Left forelimb (tissue), 1 donor: ENCODE measurements at regions not wholly inside any gene's neighbourhood (a gene's known extent, or its start where the extent isn't known, plus 50 kb on each side); places are given as distances from the start of the nearest gene placed in this dataset.
"Not testable (repeated sequence)": the region's sequence is repeated elsewhere in the genome, so short reads cannot be mapped to it uniquely, and the experiment has no call there.

Source experiments
- DNase-seq: peaks from one replicate; pipeline ENCODE4 v3.0.0-alpha.2; 2018; ENCODE audit warnings: low spot score

DNA sequence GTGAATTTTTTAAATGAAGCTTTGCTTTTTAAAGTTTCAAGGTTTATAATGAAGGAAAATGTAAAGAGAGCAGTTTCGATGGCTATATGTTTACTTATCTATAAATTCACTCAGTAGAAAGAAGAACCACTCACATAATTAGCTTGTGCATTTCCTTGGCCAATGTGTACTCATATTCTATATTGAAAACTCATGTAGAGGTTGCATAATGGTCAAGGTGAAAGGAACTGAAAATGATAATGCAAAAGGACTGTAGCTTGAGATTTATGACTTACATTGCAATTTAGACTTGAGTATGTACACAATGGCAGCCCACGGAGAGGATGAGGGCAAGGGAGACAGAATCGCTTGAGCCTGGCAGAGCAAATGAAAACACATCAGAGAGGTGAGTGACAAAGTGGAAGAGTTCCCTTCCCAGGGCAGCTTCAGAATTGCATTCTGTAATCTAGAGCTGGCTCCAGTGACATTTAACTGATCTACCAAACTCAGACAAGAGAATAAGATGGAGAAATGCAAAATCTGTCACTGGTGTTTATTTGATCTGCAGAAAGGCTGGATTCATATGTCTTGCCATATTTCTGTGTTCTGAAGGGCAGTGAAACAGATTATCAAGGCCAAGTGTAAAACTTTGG lies 191.8 kb downstream of the TMEM200A start:
- DNase-seq = no peak

DNA sequence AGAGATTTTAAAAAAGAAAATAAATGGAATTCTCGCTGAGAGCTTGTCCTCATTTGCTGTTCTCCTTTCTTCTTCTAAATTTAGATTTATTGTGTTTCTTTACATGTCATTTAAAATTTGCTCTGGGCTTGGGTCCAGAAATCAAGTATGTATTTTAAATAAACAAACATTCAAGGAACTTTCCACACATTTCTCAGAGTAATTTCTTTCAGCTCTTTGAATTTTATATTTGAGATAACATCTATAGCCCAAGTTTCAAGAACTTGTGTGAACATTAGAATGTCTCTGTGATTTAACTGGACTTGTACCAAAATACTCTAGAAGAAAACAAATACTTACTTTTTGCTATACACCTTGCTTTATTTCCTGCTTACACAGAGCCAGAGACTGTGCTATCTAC lies 192.3 kb downstream of the TMEM200A start:
- no peak for DNase-seq

DNA sequence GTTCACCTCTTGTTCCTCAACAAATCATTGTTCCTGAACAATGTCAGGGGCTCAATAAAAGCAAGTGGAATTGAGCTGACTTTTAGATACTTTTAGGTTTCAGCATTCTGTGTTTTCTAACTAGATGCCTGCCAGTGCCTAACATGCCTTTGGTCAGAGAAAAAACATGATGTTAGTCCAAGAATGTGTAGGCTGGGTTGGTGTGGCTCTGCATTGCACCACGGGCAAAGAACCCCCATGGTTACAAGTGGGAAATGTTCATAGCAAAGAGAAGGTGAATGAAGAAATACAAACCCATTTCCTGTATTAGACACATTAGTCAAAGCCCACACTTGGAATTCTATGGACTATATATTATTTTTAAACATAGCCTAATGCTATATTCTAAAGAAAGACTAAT lies 193.3 kb downstream of the TMEM200A start:
- no peak for DNase-seq

DNA sequence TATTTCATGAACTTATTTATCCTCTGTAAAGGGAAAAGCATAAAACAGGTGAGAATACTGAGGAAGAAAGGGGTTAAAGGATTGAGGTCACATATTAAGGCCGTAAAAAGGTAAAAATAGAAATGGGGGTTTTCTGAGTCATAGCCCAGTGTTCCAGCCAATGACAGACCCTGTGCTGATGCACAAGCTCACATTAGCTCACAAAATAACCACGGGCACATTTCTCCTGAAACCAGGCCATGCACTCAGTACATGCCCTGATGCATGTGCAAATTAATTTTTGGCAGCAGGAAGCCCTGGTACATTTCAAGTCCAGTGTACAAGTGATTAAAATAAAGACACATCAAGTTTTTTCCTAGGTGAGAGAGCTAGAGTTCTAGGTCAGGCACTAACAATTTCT lies 194.4 kb downstream of the TMEM200A start:
- DNase-seq = no peak

DNA sequence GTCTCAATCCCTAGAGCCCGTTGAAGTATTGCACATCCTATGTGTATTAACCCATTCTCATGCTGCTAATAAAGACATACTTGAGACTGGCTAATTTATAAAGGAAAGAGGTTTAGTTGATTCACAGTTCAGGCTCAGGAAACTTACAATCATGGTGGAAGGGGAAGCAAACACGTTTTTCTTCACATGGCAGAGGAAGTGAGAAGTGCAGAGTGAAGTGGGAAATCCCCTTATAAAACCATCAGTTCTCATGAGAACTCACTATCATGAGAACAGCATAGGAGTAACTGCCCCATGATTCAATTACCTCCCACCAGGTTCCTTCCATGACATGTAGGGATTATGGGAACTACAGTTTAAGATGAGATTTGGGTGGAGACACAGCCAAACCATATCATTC lies 195.3 kb downstream of the TMEM200A start:
- not testable (repeated sequence) for DNase-seq

DNA sequence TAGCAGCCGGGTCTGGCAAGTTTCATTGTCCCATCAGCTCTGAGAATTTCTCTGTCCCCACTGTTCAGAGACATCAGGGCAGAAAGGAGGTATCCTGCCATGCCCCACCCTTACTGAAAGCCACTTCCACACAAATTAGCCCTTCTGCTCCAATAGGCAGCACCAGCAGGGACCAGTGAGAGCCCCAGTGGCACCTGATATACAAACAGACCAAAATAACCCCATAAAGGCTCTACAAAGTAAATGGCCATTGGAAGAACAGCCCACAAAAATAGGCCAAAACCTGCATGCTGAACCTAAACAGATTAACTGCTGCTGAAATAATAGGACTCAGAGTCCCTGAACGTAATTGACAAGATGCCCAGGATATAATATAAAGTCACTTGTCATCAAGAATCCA lies 199.9 kb downstream of the TMEM200A start:
- DNase-seq = no peak

DNA sequence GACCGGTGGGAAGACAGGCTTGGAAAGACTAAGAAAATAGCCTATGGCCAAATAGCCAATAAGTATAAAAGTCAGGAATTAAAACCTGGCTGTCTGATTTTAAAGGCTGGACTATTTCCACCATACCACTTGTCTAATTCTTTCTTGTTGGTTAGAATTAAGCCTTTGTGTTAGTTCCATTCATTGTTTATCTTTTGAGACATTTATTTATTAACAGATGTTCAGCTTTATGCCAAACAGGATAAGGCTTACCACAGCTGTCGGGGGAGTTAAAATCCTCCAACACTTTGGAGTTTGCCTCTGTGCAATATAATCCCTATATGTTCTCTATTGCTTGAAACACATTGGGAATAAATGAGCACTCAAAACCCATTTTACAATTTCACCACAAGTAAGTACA lies 208.3 kb downstream of the TMEM200A start:
- no peak for DNase-seq

DNA sequence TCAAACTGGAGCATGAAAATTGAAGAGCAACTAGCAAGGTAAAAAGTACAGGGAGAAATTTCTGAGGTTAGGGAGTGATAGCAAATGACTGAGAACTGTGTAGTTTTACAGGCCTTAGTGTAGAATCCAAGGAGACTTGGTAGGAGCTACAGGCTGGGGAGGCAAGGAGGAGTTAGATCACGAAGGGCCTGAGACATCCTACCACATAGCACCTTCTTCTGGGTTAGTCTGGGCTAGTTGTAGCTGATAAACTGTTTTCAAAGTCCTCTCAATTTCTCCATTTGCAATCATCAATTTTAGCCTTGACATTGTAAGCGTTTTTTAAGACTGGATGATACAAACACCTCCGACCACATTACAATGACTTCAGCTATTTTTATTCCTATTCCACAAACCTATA lies 209.7 kb downstream of the TMEM200A start:
- DNase-seq = no peak

DNA sequence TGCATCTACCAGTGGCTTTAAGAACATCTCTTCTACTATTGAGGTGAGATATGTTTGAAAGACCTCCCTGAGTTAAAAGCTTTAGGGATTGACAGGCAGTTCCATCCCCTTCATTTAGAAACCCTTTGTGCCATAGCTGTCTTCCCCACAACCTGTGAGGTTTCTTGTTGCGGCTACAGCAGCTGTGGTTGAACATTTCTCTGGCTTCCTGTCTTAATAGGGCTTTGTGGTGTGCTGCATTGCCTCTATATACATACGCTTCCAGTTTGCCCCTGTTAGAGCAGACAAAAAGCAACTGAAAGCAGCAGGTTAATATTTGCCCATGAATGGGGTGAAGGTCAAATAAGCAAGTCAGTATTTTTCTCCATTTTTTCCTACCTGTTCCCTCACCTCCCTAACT lies 210.2 kb downstream of the TMEM200A start:
- DNase-seq = no peak

DNA sequence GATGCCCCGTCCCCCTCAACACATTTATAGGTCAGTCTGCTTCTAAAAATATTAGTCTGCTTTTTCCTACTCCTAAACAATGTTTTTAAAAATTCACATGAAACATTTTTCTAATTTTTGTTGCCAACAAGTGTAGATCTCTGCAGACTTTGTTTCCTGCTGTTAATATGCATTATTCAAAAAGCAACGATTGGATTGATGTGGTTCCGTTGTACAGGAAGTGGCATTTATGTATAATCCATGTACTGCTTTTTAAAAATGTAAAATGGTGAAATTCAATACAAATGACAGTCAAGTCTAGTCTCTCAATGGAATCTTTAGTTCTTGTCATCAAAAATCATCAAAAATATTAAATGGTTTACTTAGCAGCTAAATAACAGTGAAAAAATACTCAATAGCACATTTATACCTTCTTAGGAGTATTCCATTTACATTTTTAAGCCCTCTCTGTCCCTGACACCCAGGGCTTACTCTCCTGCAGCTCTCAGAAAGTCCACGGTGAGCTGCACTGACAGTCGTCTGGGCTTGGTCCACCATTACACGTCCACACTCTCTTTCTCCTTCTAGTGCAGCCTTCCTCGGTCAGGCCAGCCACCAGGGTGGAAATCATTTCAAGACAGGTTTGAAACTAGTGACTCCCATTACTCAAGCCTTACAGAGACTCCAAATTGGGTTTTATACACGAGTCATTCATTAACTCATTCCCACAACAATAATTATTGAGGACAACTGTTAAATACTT lies 211.5 kb downstream of the TMEM200A start:
- DNase-seq = no peak

DNA sequence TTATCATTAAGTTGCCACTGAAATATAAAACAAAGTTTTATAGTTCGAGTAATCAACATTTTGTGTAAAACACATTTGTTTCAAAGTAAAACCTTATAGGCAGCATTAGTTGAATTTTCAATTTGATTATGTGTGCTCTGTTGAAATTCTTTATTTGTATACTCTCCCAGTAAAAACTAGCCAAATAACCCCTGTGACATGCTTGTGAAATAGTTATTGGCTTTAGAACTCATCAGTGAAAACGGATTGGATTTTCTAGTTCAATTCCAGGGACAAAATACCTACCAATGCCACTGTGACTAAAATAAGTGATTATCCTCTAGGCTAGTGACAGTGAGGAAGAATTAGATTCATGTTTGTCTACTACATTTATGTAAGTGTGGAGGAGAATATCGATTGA lies 212.9 kb downstream of the TMEM200A start:
- no peak for DNase-seq

DNA sequence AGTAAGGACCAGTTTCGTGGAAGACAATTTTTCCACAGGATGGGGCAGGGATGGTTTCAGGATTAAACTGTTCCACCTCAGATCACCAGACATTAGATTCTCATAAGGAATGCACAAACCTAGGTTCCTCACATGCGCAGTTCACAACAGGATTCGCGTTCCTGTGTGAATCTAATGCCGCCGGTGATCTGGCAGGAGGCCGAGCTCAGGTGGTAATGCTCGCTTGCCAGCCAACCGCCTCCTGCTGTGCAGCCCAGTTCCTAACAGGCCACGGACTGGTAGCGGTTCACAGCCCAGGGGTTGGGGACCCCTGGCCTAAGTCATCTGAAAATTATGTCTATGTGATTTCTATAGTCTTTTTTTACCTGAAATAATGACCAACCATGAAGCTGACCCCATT lies 217.5 kb downstream of the TMEM200A start:
- no peak for DNase-seq

DNA sequence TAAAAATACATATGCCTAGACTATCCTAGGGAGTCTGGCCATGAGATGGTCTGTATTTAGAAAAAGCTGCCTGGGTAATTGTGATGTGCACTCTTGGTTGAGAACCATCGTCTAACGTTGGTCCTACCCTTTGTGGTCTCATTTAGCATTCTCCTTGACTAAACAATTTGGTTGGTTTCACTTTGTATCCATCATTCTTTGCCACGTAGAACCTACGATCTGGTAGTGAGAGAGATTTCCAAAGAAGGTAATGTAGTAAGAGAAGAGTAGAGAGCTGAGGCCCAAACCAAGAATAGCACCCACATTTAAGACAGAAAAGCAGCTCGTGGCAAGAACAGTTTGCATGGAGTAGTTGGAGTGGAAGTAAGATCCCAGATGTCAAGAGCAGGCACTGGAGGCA lies 219.8 kb downstream of the TMEM200A start:
- no peak for DNase-seq

DNA sequence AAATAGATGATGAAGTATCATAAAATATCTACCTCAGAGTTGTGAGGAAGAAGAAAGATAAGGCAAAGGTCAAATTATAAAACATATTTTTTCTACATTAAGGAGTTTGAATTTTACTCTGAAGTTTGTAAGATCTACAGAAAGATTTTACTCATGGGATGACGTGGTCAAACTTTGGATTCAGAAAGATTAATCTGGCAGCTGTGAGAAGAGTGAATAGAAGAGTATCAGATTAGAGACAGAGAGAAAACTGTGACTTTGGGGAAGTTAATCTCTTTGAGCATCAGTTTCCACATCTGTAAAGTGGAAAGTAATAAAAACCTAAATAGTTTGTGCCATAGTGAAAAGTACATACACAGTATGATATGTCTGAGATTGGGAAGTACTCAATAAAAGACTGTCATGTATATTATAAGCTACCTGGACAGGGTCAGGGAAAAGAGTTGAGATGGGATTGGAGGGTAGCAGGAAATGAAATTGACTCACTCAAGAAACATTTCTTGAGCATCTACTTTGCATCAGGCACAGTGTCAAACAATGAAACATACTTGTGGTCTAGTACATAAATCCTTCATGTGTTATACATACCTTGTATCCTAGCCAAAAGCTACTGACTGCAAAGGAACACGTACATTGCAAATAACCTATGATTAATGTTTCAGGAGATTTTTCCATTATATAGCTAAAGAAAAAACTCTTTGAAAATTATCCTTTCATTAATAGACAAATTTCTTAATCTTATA lies 222.1 kb downstream of the TMEM200A start:
- no peak for DNase-seq

DNA sequence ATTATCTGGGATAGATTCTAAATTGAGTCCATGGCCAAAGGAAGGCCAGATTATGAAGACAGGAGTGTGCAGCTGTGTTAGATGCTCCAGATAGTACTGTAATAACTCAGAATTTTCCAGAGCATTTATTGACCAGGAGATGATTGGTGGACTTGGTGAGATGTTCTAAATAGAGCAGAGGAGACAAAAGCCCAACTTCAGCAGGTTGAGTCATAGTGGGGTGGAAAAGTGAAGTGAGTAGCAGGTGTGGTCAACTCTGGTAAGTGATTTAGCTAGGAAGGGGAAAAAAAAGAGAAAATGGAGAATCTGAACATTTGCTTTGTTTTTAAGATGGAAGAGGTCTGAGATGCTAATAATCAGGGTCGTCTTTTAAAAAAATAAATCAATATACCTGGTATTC lies 227.4 kb downstream of the TMEM200A start:
- DNase-seq = no peak

DNA sequence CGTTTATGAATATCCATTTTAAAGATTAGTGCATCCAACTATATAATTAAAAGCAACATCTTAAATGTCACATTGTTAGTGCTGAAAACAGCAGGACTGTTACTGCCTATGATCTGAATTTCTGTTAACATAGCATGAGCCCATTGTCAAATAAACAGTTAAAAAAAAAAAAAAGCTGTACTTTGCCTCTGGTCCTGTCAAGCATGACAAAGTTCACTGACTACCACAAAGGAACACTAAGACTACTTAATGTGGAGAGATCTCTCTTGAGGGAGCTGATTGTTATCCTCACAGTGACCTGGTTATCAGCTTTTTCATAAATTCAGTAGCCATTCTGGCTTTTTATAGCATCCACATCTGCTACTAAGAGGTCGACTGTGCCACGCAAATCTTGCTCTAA lies 228.1 kb downstream of the TMEM200A start:
- no peak for DNase-seq

DNA sequence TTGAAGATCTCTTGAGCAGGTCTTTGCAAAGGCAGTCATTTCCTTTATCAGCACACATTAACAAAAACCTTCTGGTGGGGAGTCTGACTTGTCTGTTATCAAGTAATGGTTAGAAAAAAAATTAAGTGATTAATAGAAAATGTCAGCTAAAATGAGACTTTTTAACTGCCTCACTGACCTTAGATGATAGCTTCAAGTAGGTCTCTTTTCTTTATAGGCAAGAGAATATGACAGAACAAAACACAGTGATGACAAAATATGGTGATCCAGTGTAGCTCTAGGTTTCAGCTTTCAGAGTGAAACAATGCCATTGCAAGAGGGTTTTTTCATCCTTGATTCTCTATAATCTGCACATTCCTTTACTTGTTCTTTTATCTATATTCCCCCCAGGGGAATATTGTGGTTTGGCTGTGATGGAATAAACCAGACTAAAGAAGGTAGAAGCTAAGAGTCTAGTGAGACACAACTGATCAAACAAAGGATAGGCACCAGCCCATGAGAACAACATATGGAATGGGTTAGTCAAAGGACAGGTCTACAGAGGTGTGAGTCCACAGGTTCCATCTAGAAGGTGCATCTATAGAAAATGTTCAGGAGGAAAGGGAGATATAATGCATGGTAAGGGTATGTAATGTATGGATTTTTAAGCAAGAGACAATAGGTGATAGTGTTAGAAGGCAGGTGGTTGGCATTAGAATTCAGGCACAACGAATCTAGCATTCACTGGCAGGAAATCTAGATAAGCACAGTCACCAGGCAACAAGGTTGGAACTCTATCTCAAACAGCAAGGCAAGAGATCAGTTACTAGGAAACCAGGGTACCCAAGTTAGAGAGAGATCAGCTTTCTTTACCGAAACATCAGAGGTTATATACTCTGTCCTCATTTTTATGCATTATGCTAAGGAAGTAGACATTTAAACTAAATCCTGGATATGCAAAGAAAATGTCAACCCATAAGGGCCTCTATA lies 228.9 kb upstream of the SMLR1 start:
- DNase-seq = no peak

DNA sequence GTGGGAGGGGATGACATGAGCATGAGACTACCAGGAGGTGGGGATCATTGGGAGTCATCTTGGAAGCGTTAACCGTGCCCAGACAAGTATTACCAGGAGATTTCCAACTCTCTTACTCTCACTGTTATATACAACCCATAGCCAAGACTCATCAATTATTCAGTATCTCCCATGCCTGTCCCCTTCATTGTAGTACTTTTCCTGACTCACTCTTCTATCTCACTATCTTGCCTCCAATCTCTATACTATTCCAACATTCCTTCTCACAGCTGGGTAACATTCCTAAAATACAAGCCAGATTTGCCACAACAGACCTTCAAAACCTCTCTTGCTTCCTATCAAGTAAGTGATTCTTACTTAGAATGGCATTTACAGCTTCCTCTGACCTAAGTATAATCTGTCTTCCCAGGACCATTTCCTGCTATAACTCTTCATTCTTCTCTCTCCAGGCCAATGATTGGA lies 226.3 kb upstream of the SMLR1 start:
- DNase-seq = no peak

DNA sequence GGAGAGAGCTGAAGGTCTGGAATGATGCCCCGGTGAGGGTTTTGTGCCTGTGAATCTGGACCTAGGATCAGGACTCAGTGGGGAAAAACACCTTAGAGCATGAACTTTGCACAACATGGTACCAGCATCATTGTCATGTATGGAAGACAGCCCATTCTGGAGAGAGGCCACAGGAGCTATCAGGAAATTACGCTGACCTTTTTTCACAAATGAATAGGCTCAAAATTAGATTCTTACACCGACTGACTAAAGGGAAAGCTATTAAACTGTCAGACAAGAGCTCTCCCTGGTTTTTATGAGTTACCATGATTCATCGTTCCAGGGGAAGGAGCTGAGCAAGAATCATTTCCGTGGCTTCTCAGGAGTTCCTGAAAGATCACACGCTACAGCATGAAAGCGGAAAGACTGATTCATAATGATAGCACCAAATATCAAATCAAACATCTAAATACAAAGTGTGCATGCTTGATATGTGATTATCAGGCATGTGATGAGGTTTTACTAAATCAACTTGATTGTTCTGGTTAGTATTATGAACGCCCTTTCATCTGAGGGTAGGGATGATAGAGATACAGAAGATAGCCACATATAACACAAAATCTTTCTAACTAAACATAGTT lies 224.9 kb upstream of the SMLR1 start:
- no peak for DNase-seq

DNA sequence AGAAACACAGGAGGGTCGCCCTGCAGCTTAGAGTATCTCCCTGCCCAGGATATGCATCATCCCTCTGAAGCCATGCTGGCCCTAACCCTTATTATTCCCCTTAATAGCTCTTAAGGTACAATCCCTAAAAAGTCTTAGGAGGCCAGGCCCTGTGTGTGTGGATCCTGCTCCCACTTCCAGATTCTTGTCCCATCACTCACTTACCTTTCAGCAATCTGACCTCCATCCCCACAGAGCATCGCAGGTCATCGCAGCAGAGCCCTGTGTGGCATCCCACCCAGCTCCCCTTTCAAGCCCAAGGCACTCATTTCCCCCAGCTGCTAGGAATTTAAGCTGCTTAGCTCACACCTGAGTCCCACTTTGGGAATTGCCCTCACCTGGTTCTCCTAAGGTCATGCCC lies 223.8 kb upstream of the SMLR1 start:
- DNase-seq = no peak

DNA sequence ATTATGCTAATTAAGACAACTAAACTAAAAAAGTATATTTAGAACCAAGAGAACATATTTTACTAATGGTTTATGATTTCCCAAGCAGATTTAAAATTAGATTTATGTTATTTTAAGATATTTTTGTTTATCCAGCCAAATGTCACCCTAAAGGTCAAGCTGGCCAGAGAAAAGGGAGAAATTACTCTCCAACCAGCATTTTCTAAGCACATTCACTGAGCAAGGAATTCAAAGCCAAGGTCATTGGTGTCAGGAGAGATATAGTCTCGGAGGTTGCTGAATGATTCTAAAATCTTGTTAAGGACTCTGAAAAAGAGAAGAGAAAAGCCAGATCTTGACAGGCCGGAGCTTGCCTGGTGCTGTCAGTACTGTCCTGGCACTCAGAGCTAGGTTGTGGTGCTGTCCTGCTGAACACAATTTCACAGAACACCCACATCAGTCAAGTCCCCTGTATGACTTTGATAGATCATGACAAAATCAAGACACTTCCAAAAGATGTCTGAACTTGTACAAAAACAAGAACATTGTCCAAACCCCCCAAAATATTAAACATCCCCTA lies 222.3 kb upstream of the SMLR1 start:
- DNase-seq = no peak
